Choroid plexus epithelial cell (primary cell): ENCODE measurements at regions not wholly inside any gene's neighbourhood (a gene's known extent, or its start where the extent isn't known, plus 50 kb on each side); places are given as distances from the start of the nearest gene placed in this dataset.

ENCODE experiments used
- DNase-seq: peaks from one replicate; pipeline ENCODE4 v3.0.0-alpha.2; 2010; ENCODE audit warnings: low read depth
- H3K4me3 ChIP-seq: 2 replicates; pipeline ENCODE4 v1.5.1; 2011; ENCODE audit warnings: low read depth, mild to moderate bottlenecking, control low read depth, low read length, moderate library complexity
- CTCF ChIP-seq: conservative IDR thresholded peaks from 2 replicates; pipeline ENCODE4 v1.5.1; 2011; ENCODE audit warnings: low read depth, mild to moderate bottlenecking, control low read depth, inconsistent platforms, low read length, moderate library complexity

DNA sequence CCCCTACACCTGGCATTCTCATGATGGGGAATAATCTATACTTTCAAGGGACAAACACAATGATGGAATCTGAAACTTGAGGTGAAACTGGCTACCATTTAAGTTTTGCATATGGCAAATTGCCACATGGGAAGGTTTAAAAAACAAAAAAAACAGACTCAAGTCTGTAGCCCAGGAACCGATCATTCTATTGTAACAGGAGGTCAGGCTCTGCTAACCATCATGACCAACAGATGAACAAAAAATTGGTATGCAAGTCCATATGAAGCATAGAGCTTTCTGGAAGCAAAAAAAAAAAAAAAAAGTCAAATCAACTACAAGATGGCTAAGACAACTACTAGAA, 594.3 kb upstream of the DIPK2B start:
- no peak for TF ChIP-seq CTCF
- no peak overlapping the region for H3K4me3 ChIP-seq
- DNase-seq = no peak

- H3K4me3 ChIP-seq = no peak overlapping the region
- no peak for DNase-seq
- no peak for TF ChIP-seq CTCF
Observed at GRCh38 chrX:45794323-45794994, 593.8 kb upstream of the DIPK2B start.

DNA sequence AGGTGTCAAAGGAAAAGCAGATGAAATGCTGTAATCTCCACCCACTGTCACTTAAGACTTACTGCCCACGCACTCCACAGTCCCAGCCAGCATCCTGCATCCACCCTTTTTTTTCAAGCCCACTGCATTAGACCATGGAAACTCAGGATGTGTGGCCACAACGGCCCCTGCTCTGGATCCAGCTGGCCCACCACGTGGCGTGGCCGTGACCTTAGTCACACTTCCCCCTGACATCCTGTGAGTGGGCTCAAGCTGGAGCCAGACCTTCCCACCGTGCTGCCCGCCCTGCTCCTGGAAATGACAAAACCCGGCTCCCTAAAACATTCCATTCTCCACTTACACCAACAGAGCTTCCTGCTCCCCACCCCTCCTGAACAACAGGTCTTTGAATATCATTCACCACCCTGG, 588.3 kb upstream of the DIPK2B start:
- DNase-seq = no peak
- no peak for TF ChIP-seq CTCF
- peak overlapping the region; percentile 14 for H3K4me3 ChIP-seq

- TF ChIP-seq CTCF = no peak
- H3K4me3 ChIP-seq = no peak overlapping the region
- DNase-seq = peak; percentile 67
Observed at GRCh38 chrX:45788315-45788714, 587.6 kb upstream of the DIPK2B start.

- TF ChIP-seq CTCF = no peak
- no peak for DNase-seq
- H3K4me3 ChIP-seq = no peak overlapping the region
Observed at GRCh38 chrX:45784590-45784989, 583.9 kb upstream of the DIPK2B start.

- no peak overlapping the region for H3K4me3 ChIP-seq
- TF ChIP-seq CTCF = no peak
- DNase-seq = no peak
Observed at GRCh38 chrX:45783002-45783401, 582.3 kb upstream of the DIPK2B start.

DNA sequence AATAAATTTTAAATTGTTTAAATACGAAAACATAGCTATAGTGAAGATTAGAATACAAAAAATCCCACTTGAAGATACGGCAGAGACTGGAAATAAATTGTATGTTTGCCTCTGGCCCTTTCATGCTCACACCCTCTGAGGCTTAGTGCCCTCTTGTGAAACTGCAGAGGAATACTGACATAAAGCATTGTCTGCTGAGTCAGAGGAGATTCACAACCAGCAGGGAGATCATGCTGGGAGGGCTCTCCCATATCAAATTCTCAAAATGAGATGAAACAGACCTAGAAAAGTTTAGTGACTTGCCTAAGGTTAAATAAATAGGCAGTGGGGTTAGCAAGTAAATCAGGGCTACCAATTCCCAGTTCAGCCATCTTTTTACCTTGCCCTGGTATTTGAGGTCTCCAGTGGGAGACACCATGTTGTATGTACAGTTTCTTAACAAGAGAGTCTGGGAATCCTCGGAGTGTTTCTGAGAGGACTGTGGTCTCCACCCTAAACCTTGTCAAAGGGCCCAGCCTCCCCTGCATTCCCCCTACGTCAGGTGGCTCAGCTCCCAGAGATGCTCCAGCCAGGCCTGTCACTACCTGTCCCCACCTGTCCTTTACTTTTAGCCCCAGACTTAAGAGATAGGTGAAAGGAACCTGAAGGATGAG, 581.4 kb upstream of the DIPK2B start:
- TF ChIP-seq CTCF = peak; percentile 47
- peak; percentile 86 for DNase-seq
- no peak overlapping the region for H3K4me3 ChIP-seq
